ENCODE measurements at regions not wholly inside any gene's neighbourhood (a gene's known extent, or its start where the extent isn't known, plus 50 kb on each side); places are given as distances from the start of the nearest gene placed in this dataset.

DNA sequence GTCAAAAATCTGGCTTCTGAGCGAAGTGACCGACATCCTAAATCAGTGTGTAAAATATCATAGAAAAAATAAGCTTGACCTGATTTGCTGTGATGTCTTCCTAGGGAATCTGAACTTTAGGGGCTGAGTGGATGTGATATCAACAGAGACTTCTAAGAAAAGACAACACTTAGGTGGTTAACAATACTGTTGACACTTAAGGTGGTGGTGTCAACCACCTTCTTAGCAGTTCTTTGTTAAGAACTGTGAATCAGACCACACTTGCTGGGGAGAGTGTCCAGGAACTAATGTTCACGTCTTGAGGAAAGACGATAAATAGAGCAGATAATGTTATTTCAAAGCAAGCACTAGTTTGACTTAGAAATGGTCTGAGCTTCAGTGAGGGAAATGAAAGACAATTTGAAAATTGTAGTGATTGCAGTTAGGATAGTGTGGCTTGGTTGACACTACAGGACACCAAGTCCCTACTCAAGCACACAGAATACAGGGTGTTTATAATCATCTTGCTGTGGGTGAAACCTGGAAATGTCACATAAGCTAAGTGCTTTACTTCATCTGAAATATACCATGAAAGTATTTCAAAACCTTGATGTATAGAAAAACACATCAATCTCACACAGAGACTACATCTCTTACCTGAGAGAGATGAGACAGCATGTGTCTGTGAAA, 1936.5 kb downstream of the PCDH9 start:
- no peaks in the 10 kb centered on the region for H3F3A ChIP-seq (ENCODE audit: insufficient read depth, low read length)
- TF ChIP-seq, protein P1, sequence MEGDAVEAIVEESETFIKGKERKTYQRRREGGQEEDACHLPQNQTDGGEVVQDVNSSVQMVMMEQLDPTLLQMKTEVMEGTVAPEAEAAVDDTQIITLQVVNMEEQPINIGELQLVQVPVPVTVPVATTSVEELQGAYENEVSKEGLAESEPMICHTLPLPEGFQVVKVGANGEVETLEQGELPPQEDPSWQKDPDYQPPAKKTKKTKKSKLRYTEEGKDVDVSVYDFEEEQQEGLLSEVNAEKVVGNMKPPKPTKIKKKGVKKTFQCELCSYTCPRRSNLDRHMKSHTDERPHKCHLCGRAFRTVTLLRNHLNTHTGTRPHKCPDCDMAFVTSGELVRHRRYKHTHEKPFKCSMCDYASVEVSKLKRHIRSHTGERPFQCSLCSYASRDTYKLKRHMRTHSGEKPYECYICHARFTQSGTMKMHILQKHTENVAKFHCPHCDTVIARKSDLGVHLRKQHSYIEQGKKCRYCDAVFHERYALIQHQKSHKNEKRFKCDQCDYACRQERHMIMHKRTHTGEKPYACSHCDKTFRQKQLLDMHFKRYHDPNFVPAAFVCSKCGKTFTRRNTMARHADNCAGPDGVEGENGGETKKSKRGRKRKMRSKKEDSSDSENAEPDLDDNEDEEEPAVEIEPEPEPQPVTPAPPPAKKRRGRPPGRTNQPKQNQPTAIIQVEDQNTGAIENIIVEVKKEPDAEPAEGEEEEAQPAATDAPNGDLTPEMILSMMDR (IDR thresholded peaks at IDR 0.05; ENCODE audit: low read length), result no peak
- TF ChIP-seq EZH2 (optimal IDR thresholded peaks at IDR 0.05; ENCODE audit: low read depth, low read length), result no peak
- no peak for TF ChIP-seq EZH2phosphoT487 (IDR thresholded peaks at IDR 0.05; ENCODE audit: low read length)
- no peaks in the 10 kb centered on the region for H3K9me2 ChIP-seq (replicated peaks; ENCODE audit: insufficient read depth, low read length)
- H3K9ac ChIP-seq (ENCODE audit: low read length), result no peak overlapping the region
- no peak overlapping the region for H3K4me2 ChIP-seq (ENCODE audit: low read depth, low read length)
- no peaks in the 10 kb centered on the region for H3K36me3 ChIP-seq (replicated peaks; ENCODE audit: insufficient read depth, low read length)
- no peaks in the 10 kb centered on the region for H3K9me3 ChIP-seq (replicated peaks; ENCODE audit: insufficient read depth, low read length)
- H3K27me3 ChIP-seq (replicated peaks; ENCODE audit: insufficient read depth, low read length), result no peaks in the 10 kb centered on the region
- no peak overlapping the region for H3K27ac ChIP-seq (ENCODE audit: low read length)
- H3K4me1 ChIP-seq (ENCODE audit: low read length), result no peaks in the 10 kb centered on the region
- H2AFZ ChIP-seq (ENCODE audit: low read length), result no peak overlapping the region
- H3K4me3 ChIP-seq (ENCODE audit: low read length), result no peak overlapping the region
- H4K20me1 ChIP-seq (ENCODE audit: insufficient read depth, low read length), result no peaks in the 10 kb centered on the region
- no peak for DNase-seq
- H3K79me2 ChIP-seq (ENCODE audit: low read length), result no peaks in the 10 kb centered on the region

DNA sequence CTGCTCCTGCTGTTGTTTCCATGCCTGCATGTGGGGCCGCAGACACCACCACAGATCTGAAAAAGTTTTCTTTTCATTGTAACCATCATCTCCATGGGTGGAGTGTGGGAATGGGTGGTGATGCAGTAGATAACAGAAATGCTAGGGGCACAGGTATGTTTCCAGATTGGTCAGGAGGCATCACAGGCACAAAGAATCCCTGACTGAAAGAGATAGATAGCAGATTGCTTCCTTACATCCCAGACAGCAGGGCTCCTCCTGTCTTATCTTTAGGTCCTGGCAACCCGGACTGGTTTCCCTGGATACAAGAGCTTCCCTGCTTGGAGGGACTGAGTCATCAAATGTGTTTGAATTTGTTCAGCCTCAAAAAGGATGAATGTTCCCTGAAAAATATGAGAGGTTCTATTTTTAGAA, 1937.6 kb downstream of the PCDH9 start:
- DNase-seq, result no peak

DNA sequence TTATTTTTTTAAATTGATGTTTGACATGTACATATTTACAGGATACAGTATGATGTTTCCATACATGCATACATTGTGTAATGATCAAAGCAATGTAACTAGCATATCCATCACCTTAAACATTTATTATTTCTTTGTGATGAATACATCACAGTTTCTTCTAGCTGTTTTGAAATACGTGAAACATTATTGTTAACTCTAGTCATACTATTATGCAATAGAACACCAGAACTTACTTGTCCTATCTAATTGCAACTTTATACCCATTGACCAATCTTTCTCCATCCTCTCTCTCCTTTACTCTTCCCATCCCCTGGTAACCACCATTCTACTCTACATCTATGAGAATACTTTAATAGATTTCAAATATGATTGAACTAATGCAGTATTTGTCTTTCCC, 1942.7 kb downstream of the PCDH9 start:
- no peak for TF ChIP-seq EZH2phosphoT487 (IDR thresholded peaks at IDR 0.05; ENCODE audit: low read length)
- no peak for TF ChIP-seq EZH2 (optimal IDR thresholded peaks at IDR 0.05; ENCODE audit: low read depth, low read length)
- TF ChIP-seq, protein P1 (IDR thresholded peaks at IDR 0.05; ENCODE audit: low read length), result no peak
- H2AFZ ChIP-seq (ENCODE audit: low read length), result no peak overlapping the region

More for the DNA sequence above, 1937.6 kb downstream of the PCDH9 start:
- H3K9me2 ChIP-seq (replicated peaks; ENCODE audit: insufficient read depth, low read length), result no peaks in the 10 kb centered on the region
- no peaks in the 10 kb centered on the region for H3K36me3 ChIP-seq (replicated peaks; ENCODE audit: insufficient read depth, low read length)
- H3F3A ChIP-seq (ENCODE audit: insufficient read depth, low read length), result no peaks in the 10 kb centered on the region
- H3K9me3 ChIP-seq (replicated peaks; ENCODE audit: insufficient read depth, low read length), result no peaks in the 10 kb centered on the region
- no peak overlapping the region for H3K4me3 ChIP-seq (ENCODE audit: low read length)
- no peaks in the 10 kb centered on the region for H3K4me1 ChIP-seq (ENCODE audit: low read length)
- H3K79me2 ChIP-seq (ENCODE audit: low read length), result no peaks in the 10 kb centered on the region
- no peak overlapping the region for H3K27ac ChIP-seq (ENCODE audit: low read length)
- no peaks in the 10 kb centered on the region for H4K20me1 ChIP-seq (ENCODE audit: insufficient read depth, low read length)
- TF ChIP-seq, protein P1 (IDR thresholded peaks at IDR 0.05; ENCODE audit: low read length), result no peak
- no peak for TF ChIP-seq EZH2phosphoT487 (IDR thresholded peaks at IDR 0.05; ENCODE audit: low read length)
- TF ChIP-seq EZH2 (optimal IDR thresholded peaks at IDR 0.05; ENCODE audit: low read depth, low read length), result no peak
- H2AFZ ChIP-seq (ENCODE audit: low read length), result no peak overlapping the region
- no peaks in the 10 kb centered on the region for H3K27me3 ChIP-seq (replicated peaks; ENCODE audit: insufficient read depth, low read length)
- H3K4me2 ChIP-seq (ENCODE audit: low read depth, low read length), result no peak overlapping the region
- H3K9ac ChIP-seq (ENCODE audit: low read length), result no peak overlapping the region

More for the DNA sequence above, 1942.7 kb downstream of the PCDH9 start:
- Histone ChIP-seq H3K4me3 (ENCODE audit: low read length) (no peak overlapping the region), H3K36me3 (replicated peaks; ENCODE audit: insufficient read depth, low read length) (no peaks in the 10 kb centered on the region), H3K27me3 (replicated peaks; ENCODE audit: insufficient read depth, low read length) (no peaks in the 10 kb centered on the region), H3K27ac (ENCODE audit: low read length) (no peak overlapping the region), H3K4me2 (ENCODE audit: low read depth, low read length) (no peak overlapping the region), H3K79me2 (ENCODE audit: low read length) (no peaks in the 10 kb centered on the region), H4K20me1 (ENCODE audit: insufficient read depth, low read length) (no peaks in the 10 kb centered on the region), H3F3A (ENCODE audit: insufficient read depth, low read length) (no peaks in the 10 kb centered on the region), H3K9me3 (replicated peaks; ENCODE audit: insufficient read depth, low read length) (no peaks in the 10 kb centered on the region), H3K9me2 (replicated peaks; ENCODE audit: insufficient read depth, low read length) (no peaks in the 10 kb centered on the region), H3K9ac (ENCODE audit: low read length) (no peak overlapping the region), H3K4me1 (ENCODE audit: low read length) (no peaks in the 10 kb centered on the region)
- DNase-seq, result no peak

All from MM.1S (cell line).